ENCODE measurements at regions not wholly inside any gene's neighbourhood (a gene's known extent, or its start where the extent isn't known, plus 50 kb on each side); places are given as distances from the start of the nearest gene placed in this dataset.

GRCh38 chr2:7962161-7962560 lies 719.7 kb upstream of the ID2 start:
- no peak for DNase-seq

GRCh38 chr2:7963787-7964186 lies 718.1 kb upstream of the ID2 start:
- no peak for DNase-seq

GRCh38 chr2:7966032-7966431 lies 715.8 kb upstream of the ID2 start:
- no peak for DNase-seq

GRCh38 chr2:7967707-7968405 lies 714.0 kb upstream of the ID2 start:
- no peak for DNase-seq

GRCh38 chr2:7969756-7970515 lies 711.9 kb upstream of the ID2 start:
- DNase-seq = no peak

GRCh38 chr2:7971248-7971647 lies 710.6 kb upstream of the ID2 start:
- no peak for DNase-seq

- no peak for DNase-seq
Measured at GRCh38 chr2:7971841-7972240, 710.0 kb upstream of the ID2 start.

- DNase-seq = peak; percentile 15
Measured at GRCh38 chr2:7972670-7973069, 709.2 kb upstream of the ID2 start.

GRCh38 chr2:7973801-7974480 lies 707.9 kb upstream of the ID2 start:
- no peak for DNase-seq

GRCh38 chr2:7974936-7975335 lies 706.9 kb upstream of the ID2 start:
- no peak for DNase-seq

GRCh38 chr2:7976206-7976605 lies 705.6 kb upstream of the ID2 start:
- DNase-seq = no peak

- DNase-seq = no peak
Measured at GRCh38 chr2:7977981-7978380, 703.9 kb upstream of the ID2 start.

- no peak for DNase-seq
Measured at GRCh38 chr2:7982054-7982453, 699.8 kb upstream of the ID2 start.

- no peak for DNase-seq
Measured at GRCh38 chr2:7983451-7983850, 698.4 kb upstream of the ID2 start.

GRCh38 chr2:7983912-7984311 lies 697.9 kb upstream of the ID2 start:
- no peak for DNase-seq

GRCh38 chr2:7984693-7985353 lies 697.0 kb upstream of the ID2 start:
- DNase-seq = no peak

GRCh38 chr2:7986431-7986830 lies 695.4 kb upstream of the ID2 start:
- DNase-seq = no peak

GRCh38 chr2:7987992-7988391 lies 693.9 kb upstream of the ID2 start:
- DNase-seq = no peak

GRCh38 chr2:7988440-7988839 lies 693.4 kb upstream of the ID2 start:
- DNase-seq = no peak

- DNase-seq = no peak
Measured at GRCh38 chr2:7989823-7990222, 692.0 kb upstream of the ID2 start.

GRCh38 chr2:7992612-7993602 lies 688.9 kb upstream of the ID2 start:
- peak; percentile 57 for DNase-seq

- DNase-seq = peak; percentile 64
Measured at GRCh38 chr2:7994397-7994951, 687.4 kb upstream of the ID2 start.

Data from DMS79 treated with DMSO at 0.1 percent for 48 hours (cell line).